Activated CD8-positive, alpha-beta memory T cell treated with anti-CD3 and anti-CD28 coated beads for 4 hours (primary cell): ENCODE measurements at regions not wholly inside any gene's neighbourhood (a gene's known extent, or its start where the extent isn't known, plus 50 kb on each side); places are given as distances from the start of the nearest gene placed in this dataset.

Experiments
- DNase-seq, 2 donors: peaks; one replicate each; pipeline ENCODE4 v3.0.0-alpha.2; 2020; ENCODE audit warnings: low read depth in 2 of 2

- DNase-seq: no peak
Measured at GRCh38 chr2:41909584-41909983, 138.2 kb upstream of the PKDCC start.

GRCh38 chr2:41910126-41910525, 137.7 kb upstream of the PKDCC start:
- DNase-seq: no peak

- no peak for DNase-seq
Measured at GRCh38 chr2:41911033-41911432, 136.8 kb upstream of the PKDCC start.

GRCh38 chr2:41912337-41912736, 135.5 kb upstream of the PKDCC start:
- no peak for DNase-seq

GRCh38 chr2:41912776-41913175, 135.0 kb upstream of the PKDCC start:
- no peak for DNase-seq

- DNase-seq: no peak
Measured at GRCh38 chr2:41913311-41913710, 134.5 kb upstream of the PKDCC start.

- DNase-seq: no peak
Measured at GRCh38 chr2:41913921-41914609, 133.8 kb upstream of the PKDCC start.

GRCh38 chr2:41914936-41915335, 132.9 kb upstream of the PKDCC start:
- no peak for DNase-seq

- no peak for DNase-seq
Measured at GRCh38 chr2:41916177-41916576, 131.6 kb upstream of the PKDCC start.

GRCh38 chr2:41917587-41917986, 130.2 kb upstream of the PKDCC start:
- no peak for DNase-seq

GRCh38 chr2:41919135-41919534, 128.7 kb upstream of the PKDCC start:
- DNase-seq: no peak

GRCh38 chr2:41920181-41920580, 127.6 kb upstream of the PKDCC start:
- no peak for DNase-seq

- DNase-seq: no peak
Measured at GRCh38 chr2:41920812-41921211, 127.0 kb upstream of the PKDCC start.

- no peak for DNase-seq
Measured at GRCh38 chr2:41922177-41922576, 125.6 kb upstream of the PKDCC start.

- no peak for DNase-seq
Measured at GRCh38 chr2:41923156-41923786, 124.5 kb upstream of the PKDCC start.

GRCh38 chr2:41924024-41924423, 123.8 kb upstream of the PKDCC start:
- DNase-seq: no peak

- no peak for DNase-seq
Measured at GRCh38 chr2:41924709-41925408, 123.0 kb upstream of the PKDCC start.

- no peak for DNase-seq
Measured at GRCh38 chr2:41925712-41926111, 122.1 kb upstream of the PKDCC start.

GRCh38 chr2:41926614-41927580, 120.9 kb upstream of the PKDCC start:
- no peak for DNase-seq

- DNase-seq: no peak
Measured at GRCh38 chr2:41927581-41928264, 120.1 kb upstream of the PKDCC start.

GRCh38 chr2:41928526-41928925, 119.3 kb upstream of the PKDCC start:
- no peak for DNase-seq
